ENCODE measurements at regions not wholly inside any gene's neighbourhood (a gene's known extent, or its start where the extent isn't known, plus 50 kb on each side); places are given as distances from the start of the nearest gene placed in this dataset.

DNA sequence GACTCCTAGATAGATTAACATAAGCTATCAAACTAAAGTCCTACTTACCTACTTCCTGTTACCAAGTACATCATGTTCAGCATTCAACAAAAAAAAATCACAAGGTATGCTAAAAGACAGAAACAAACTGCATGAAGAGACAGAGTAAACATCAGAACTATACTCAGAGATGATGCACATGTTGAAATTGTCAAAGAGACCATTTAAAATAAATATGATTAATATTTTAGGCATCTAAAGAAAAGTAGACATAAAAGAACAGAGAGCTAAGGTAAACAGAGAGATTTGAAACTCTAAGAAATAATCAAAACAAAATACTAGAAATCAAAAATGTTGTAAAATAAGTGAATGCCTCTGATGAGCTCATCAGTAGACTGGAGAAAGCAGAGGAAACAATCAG, 224.8 kb upstream of the STAC start:
- no peaks in the 10 kb centered on the region for H3K4me1 ChIP-seq (ENCODE audit: low read length)
- no peaks in the 10 kb centered on the region for H3K36me3 ChIP-seq (replicated peaks; ENCODE audit: insufficient read depth, low read length)
- H3K4me3 ChIP-seq (ENCODE audit: low read length) = no peak overlapping the region
- H3K9ac ChIP-seq (ENCODE audit: low read length) = no peak overlapping the region
- no peak overlapping the region for H3K27ac ChIP-seq (ENCODE audit: low read length)
- no peak overlapping the region for H2AFZ ChIP-seq (ENCODE audit: low read length)
- H3K27me3 ChIP-seq (replicated peaks; ENCODE audit: insufficient read depth, low read length) = no peaks in the 10 kb centered on the region
- no peaks in the 10 kb centered on the region for H3K79me2 ChIP-seq (ENCODE audit: low read length)
- no peaks in the 10 kb centered on the region for H4K20me1 ChIP-seq (ENCODE audit: insufficient read depth, low read length)
- no peak for DNase-seq
- H3K9me2 ChIP-seq (replicated peaks; ENCODE audit: insufficient read depth, low read length) = no peaks in the 10 kb centered on the region
- TF ChIP-seq EZH2phosphoT487 (IDR thresholded peaks at IDR 0.05; ENCODE audit: low read length) = no peak
- TF ChIP-seq, protein P1, sequence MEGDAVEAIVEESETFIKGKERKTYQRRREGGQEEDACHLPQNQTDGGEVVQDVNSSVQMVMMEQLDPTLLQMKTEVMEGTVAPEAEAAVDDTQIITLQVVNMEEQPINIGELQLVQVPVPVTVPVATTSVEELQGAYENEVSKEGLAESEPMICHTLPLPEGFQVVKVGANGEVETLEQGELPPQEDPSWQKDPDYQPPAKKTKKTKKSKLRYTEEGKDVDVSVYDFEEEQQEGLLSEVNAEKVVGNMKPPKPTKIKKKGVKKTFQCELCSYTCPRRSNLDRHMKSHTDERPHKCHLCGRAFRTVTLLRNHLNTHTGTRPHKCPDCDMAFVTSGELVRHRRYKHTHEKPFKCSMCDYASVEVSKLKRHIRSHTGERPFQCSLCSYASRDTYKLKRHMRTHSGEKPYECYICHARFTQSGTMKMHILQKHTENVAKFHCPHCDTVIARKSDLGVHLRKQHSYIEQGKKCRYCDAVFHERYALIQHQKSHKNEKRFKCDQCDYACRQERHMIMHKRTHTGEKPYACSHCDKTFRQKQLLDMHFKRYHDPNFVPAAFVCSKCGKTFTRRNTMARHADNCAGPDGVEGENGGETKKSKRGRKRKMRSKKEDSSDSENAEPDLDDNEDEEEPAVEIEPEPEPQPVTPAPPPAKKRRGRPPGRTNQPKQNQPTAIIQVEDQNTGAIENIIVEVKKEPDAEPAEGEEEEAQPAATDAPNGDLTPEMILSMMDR (IDR thresholded peaks at IDR 0.05; ENCODE audit: low read length) = no peak
- TF ChIP-seq EZH2 (optimal IDR thresholded peaks at IDR 0.05; ENCODE audit: low read depth, low read length) = no peak
- H3K9me3 ChIP-seq (replicated peaks; ENCODE audit: insufficient read depth, low read length) = no peaks in the 10 kb centered on the region
- no peak overlapping the region for H3K4me2 ChIP-seq (ENCODE audit: low read depth, low read length)
- H3F3A ChIP-seq (ENCODE audit: insufficient read depth, low read length) = no peaks in the 10 kb centered on the region

DNA sequence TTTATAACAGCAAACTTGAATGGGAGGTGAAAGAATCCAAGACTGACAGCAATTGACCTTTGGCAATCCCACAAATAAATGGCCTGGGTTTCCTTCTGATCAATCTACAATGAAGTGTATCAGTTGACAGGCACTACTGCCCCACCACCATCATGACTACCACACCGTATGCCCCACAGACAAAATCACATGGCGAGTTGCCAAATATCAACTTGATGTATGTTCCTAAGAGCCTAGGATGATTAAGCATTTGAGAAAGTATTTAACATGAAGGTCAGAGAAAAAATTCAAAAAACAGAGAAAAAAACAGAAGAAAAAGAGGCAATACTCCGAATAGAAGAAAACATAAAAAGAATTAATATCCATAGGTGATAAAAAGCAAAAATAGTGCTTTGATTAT, 215.9 kb upstream of the STAC start:
- Histone ChIP-seq H3F3A (ENCODE audit: insufficient read depth, low read length) (no peaks in the 10 kb centered on the region), H3K4me3 (ENCODE audit: low read length) (no peak overlapping the region), H3K36me3 (replicated peaks; ENCODE audit: insufficient read depth, low read length) (no peaks in the 10 kb centered on the region), H3K27me3 (replicated peaks; ENCODE audit: insufficient read depth, low read length) (no peaks in the 10 kb centered on the region), H3K79me2 (ENCODE audit: low read length) (no peaks in the 10 kb centered on the region), H3K27ac (ENCODE audit: low read length) (no peak overlapping the region), H3K9me2 (replicated peaks; ENCODE audit: insufficient read depth, low read length) (no peaks in the 10 kb centered on the region), H3K9me3 (replicated peaks; ENCODE audit: insufficient read depth, low read length) (no peaks in the 10 kb centered on the region), H2AFZ (ENCODE audit: low read length) (no peak overlapping the region), H3K4me1 (ENCODE audit: low read length) (no peaks in the 10 kb centered on the region), H3K4me2 (ENCODE audit: low read depth, low read length) (no peak overlapping the region), H3K9ac (ENCODE audit: low read length) (no peak overlapping the region), H4K20me1 (ENCODE audit: insufficient read depth, low read length) (no peaks in the 10 kb centered on the region)
- no peak for DNase-seq
- TF ChIP-seq, protein P1 (IDR thresholded peaks at IDR 0.05; ENCODE audit: low read length) = no peak
- TF ChIP-seq EZH2 (optimal IDR thresholded peaks at IDR 0.05; ENCODE audit: low read depth, low read length) (no peak), EZH2phosphoT487 (IDR thresholded peaks at IDR 0.05; ENCODE audit: low read length) (no peak)

DNA sequence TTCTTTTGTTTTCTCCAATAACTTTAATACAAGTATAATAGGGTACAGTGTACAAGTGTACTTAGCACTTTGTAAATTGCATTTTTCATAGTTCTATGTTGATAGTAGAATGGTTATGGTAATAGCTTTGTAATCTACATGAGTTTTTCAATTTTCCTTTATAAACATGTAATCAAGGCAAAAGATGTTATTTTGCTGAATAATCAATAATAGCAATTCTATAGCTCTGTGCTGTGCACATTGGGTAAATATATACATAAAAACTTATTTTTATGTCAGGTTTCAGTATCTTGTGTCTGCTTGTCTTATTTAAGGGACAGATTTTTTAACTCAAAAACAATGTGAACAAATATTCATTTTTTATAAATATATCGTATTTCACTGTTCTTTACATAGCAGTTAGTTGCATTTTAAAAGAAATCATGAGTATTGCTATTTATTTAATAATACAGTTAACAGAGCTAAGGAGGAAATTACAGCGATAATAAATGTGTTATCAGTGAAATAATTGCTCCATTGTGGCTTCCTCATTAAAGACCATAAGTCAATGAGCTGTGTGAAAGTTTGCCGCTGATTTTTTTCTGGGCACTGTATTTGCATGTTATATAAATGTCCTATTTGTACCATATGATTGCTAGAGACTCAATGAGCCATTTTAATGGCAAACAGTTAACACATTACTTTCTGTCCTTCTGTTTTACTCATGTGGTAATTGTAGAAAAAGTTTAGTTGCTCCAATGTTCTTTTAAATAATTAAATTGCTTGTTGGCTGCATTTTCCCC, 214.6 kb upstream of the STAC start:
- Histone ChIP-seq H3K27ac (ENCODE audit: low read length) (no peak overlapping the region), H2AFZ (ENCODE audit: low read length) (no peak overlapping the region), H3K4me3 (ENCODE audit: low read length) (no peak overlapping the region), H3K4me2 (ENCODE audit: low read depth, low read length) (no peak overlapping the region), H3K36me3 (replicated peaks; ENCODE audit: insufficient read depth, low read length) (no peaks in the 10 kb centered on the region), H3F3A (ENCODE audit: insufficient read depth, low read length) (no peaks in the 10 kb centered on the region), H3K9ac (ENCODE audit: low read length) (no peak overlapping the region), H3K79me2 (ENCODE audit: low read length) (no peaks in the 10 kb centered on the region), H4K20me1 (ENCODE audit: insufficient read depth, low read length) (no peaks in the 10 kb centered on the region), H3K9me2 (replicated peaks; ENCODE audit: insufficient read depth, low read length) (no peaks in the 10 kb centered on the region), H3K4me1 (ENCODE audit: low read length) (no peaks in the 10 kb centered on the region), H3K27me3 (replicated peaks; ENCODE audit: insufficient read depth, low read length) (no peaks in the 10 kb centered on the region), H3K9me3 (replicated peaks; ENCODE audit: insufficient read depth, low read length) (no peaks in the 10 kb centered on the region)
- DNase-seq = no peak
- no peak for TF ChIP-seq EZH2phosphoT487 (IDR thresholded peaks at IDR 0.05; ENCODE audit: low read length)
- TF ChIP-seq EZH2 (optimal IDR thresholded peaks at IDR 0.05; ENCODE audit: low read depth, low read length) = no peak
- TF ChIP-seq, protein P1 (IDR thresholded peaks at IDR 0.05; ENCODE audit: low read length) = no peak
